SK-N-MC (cell line): ENCODE measurements at regions not wholly inside any gene's neighbourhood (a gene's known extent, or its start where the extent isn't known, plus 50 kb on each side); places are given as distances from the start of the nearest gene placed in this dataset.

Source experiments
- DNase-seq: peaks from one replicate; pipeline ENCODE4 v3.0.0-alpha.2; 2011; ENCODE audit warnings: low read depth, low spot score
- H3K27ac ChIP-seq: fragments of 200-600 bp; sonication (generic); 2 replicates; pipeline ENCODE4 v1.5.1; 2016; ENCODE audit warnings: mixed run types
- H3K36me3 ChIP-seq: fragments of 200-600 bp; sonication (generic); 2 replicates; pipeline ENCODE4 v1.6.1; 2017; ENCODE audit warnings: antibody characterized with exemption, low read length, mixed read lengths; ENCODE audit not compliant: insufficient read depth
- H3K4me3 ChIP-seq: fragments of 200-600 bp; sonication (generic); 2 replicates; pipeline ENCODE4 v1.5.1; 2016
- H3K9ac ChIP-seq: fragments of 200-600 bp; sonication (generic); 2 replicates; pipeline ENCODE4 v1.8.0; 2017; ENCODE audit warnings: mixed run types, mixed read lengths; ENCODE audit not compliant: insufficient read length
- H3K9me3 ChIP-seq: fragments of 200-600 bp; sonication (generic); 2 replicates; pipeline ENCODE4 v1.6.1; 2017; ENCODE audit warnings: low read depth, mild to moderate bottlenecking, antibody characterized with exemption, low read length, moderate library complexity, mixed read lengths
- EZH2 ChIP-seq: fragments of 200-600 bp; sonication (generic); IDR thresholded peaks from one replicate; pipeline ENCODE4 v1.6.1; 2017; ENCODE audit warnings: antibody characterized with exemption
- FOXP2 ChIP-seq: optimal IDR thresholded peaks from 2 replicates; pipeline ENCODE3; 2011; ENCODE audit warnings: mild to moderate bottlenecking, moderate library complexity; ENCODE audit not compliant: insufficient read depth; ENCODE audit errors: extremely low read length, control extremely low read depth
- POLR2AphosphoS5 ChIP-seq: IDR thresholded peaks from 2 replicates; pipeline ENCODE4 v1.6.1; 2012; ENCODE audit warnings: mild to moderate bottlenecking, low read depth, low read length, borderline replicate concordance

DNA sequence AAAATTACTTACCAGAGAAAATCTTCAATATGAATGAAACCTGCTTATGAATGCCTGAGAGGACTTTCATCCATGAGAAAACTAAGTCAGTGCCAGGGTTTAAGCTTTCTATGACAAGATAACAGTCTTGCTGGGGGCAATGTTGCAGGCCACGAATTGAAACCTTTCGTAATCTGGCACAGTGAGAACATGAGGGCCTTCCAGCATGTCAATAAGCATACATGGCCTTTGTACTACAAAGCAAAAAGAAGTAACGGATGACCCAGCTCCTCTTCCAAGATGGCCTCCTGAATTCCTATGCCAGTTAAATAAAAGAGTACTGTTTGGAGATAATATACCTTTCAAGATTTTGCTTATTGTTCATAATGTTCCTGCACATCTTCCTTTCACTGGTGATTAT, 270.6 kb upstream of the PHF14 start:
- TF ChIP-seq EZH2 (no peak), POLR2AphosphoS5 (no peak), FOXP2 (no peak)
- Histone ChIP-seq H3K9me3 (no peaks in the 10 kb centered on the region), H3K4me3 (no peak overlapping the region), H3K9ac (no peak overlapping the region), H3K27ac (no peak overlapping the region), H3K36me3 (no peaks in the 10 kb centered on the region)
- DNase-seq = no peak

DNA sequence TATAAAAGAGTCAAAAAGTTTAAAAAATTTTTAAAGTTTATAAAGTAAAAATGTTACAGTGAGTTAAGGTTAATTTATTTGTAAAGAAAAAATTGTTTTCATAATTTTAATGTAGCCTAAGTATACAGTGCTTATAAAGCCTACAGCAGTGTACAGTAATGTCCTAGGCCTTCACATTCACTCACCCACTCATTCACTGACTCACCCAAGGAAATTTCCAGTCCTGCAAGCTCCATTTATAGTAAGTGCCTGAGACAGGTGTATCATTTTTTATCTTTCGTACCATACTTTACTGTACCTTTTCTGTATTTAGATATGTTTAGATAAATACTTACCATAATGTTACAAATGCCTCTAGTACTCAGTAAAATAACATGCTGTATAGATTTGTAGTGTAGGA, 269.7 kb upstream of the PHF14 start:
- no peak overlapping the region for H3K4me3 ChIP-seq
- H3K36me3 ChIP-seq = no peaks in the 10 kb centered on the region
- no peaks in the 10 kb centered on the region for H3K9me3 ChIP-seq
- H3K9ac ChIP-seq = no peak overlapping the region
- no peak overlapping the region for H3K27ac ChIP-seq
- TF ChIP-seq POLR2AphosphoS5 (no peak), FOXP2 (no peak), EZH2 (no peak)
- no peak for DNase-seq

DNA sequence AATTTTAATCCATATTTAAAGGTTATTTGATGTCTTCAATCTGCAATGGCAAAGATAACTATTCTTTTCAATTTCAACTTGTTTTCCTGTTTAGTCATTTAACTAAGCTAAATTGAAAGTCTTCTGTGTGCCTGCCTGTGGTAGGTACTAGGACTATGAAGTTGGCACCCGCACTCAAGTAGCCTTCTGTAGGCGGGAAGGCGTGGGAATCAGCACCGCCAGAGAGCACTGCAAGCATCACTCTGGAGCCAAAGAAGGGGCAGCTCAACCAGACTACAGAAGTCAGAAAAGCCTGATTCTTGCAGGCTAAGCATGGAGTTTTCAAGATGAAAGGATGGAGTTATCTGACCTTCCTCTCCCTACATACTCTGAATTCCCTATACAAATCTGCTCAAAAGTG, 269.0 kb upstream of the PHF14 start:
- H3K9ac ChIP-seq = no peak overlapping the region
- H3K27ac ChIP-seq = no peak overlapping the region
- H3K4me3 ChIP-seq = no peak overlapping the region
- DNase-seq = no peak
- TF ChIP-seq POLR2AphosphoS5 = no peak
- H3K9me3 ChIP-seq = no peaks in the 10 kb centered on the region
- no peaks in the 10 kb centered on the region for H3K36me3 ChIP-seq

DNA sequence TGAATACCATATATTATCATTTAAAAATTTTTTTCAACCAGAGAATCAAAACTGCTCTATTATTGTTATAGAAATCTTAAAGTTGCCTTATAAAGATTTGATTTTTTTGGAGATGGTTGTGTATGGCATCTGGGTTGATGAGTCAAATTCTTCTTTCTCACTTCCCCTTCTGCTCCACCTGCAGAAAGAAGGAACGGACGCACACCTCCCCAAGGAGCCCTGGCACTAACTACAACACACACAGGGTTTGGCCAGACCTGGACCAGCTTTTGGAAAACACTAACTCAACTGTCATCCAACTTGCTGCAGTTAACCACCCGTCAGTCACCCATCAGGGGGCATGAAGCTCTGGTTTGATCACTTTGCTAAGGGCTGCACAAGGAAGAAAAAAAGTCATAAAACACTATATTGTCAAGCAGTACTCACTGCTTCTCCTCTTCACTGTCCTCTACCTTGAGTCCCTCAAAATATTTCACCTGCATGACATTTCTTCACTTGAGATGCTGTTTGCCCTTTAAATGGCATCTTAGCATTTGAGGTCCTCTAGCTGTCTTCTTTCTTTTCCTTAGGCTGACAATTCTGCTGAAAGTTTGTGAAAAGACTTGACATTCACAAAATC, 266.7 kb upstream of the PHF14 start:
- H3K9ac ChIP-seq = no peak overlapping the region
- TF ChIP-seq EZH2 (no peak), FOXP2 (no peak), POLR2AphosphoS5 (no peak)
- H3K36me3 ChIP-seq = no peaks in the 10 kb centered on the region
- no peaks in the 10 kb centered on the region for H3K9me3 ChIP-seq
- DNase-seq = no peak
- no peak overlapping the region for H3K4me3 ChIP-seq
- no peak overlapping the region for H3K27ac ChIP-seq

DNA sequence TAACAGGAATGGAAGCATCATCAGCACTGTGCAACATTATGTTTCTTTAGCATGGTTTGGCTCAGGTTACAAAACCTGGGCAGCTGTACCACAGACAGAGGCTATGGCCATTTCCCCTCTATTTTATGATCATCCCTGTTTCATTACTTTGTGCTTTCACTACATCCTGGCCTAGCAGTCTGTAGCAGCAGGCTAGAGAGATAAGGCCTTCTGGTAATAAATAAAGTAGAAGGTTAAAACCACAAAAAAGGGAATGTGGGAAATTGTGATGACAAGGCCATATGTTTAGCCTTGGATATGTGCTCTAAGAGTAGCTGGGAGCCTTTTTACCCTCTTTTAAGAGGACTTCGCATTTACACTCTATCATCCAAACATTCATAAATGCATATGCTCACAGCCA, 266.2 kb upstream of the PHF14 start:
- no peak overlapping the region for H3K9ac ChIP-seq
- H3K4me3 ChIP-seq = no peak overlapping the region
- H3K9me3 ChIP-seq = no peaks in the 10 kb centered on the region
- no peaks in the 10 kb centered on the region for H3K36me3 ChIP-seq
- no peak for TF ChIP-seq POLR2AphosphoS5
- no peak for TF ChIP-seq FOXP2
- no peak for TF ChIP-seq EZH2
- no peak for DNase-seq
- no peak overlapping the region for H3K27ac ChIP-seq

DNA sequence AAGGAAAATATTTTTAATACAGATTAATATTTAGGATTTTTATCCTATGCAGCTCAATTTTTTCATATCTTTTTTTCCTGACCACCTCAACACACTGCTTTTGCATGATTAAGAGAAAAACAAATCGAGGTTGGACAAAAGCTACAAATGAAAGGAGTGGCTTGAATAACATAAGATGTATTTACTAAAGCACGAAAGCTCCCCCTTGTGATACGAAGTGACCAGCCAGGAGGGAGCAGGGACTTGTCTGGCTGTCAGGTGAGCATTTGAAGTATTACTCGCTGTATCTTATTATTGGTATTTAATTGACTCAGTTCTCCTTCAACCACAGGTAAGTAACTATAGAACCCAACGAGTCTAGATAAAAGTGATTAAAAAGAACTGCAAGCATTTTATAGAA, 265.2 kb upstream of the PHF14 start:
- no peak overlapping the region for H3K9ac ChIP-seq
- TF ChIP-seq POLR2AphosphoS5 (no peak), FOXP2 (no peak)
- no peak overlapping the region for H3K27ac ChIP-seq
- no peaks in the 10 kb centered on the region for H3K9me3 ChIP-seq
- H3K36me3 ChIP-seq = no peaks in the 10 kb centered on the region
- no peak overlapping the region for H3K4me3 ChIP-seq
- DNase-seq = no peak

DNA sequence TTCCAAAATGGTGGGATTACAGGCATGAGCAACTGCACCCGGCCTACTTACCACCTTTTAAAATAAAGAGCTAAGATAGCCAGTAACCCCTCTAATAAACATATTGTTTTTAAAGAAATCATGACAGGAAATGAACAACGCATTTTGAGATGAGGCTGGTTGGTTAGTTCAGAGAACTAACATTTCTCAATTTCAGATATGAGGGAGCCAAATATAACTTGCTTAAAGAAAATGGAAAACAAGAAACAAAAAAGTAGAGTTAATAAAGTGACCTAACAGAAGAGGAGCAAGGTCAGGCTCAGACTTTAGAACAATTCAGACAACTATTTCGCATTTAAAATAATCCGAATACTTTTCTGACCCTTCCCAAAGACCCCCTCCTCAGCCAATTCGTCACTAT, 254.9 kb upstream of the PHF14 start:
- Histone ChIP-seq H3K9me3 (no peaks in the 10 kb centered on the region), H3K27ac (no peak overlapping the region), H3K4me3 (no peak overlapping the region), H3K36me3 (no peaks in the 10 kb centered on the region), H3K9ac (no peak overlapping the region)
- TF ChIP-seq EZH2 (no peak), FOXP2 (no peak), POLR2AphosphoS5 (no peak)
- DNase-seq = no peak

DNA sequence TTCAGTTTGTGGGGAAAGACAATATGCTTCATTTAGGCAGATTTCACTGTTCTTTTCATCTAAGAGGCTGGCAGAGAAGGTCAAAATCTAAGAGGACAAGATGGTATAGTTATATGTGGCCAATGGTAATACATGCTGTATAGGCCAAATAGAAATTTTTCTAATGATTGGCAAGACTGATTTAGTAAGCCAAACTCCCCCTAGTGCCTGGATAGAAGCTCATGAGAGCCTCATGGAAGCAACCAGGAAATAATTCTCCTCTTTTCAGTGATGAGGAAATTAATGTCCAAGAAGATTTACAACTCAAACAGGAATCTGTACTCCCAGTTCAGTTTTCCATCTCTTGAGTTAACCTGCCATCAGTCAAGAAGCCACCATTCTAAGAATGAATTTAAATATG, 253.6 kb upstream of the PHF14 start:
- TF ChIP-seq POLR2AphosphoS5 = no peak
- TF ChIP-seq EZH2 = no peak
- no peak for TF ChIP-seq FOXP2
- Histone ChIP-seq H3K27ac (no peak overlapping the region), H3K9ac (no peak overlapping the region), H3K9me3 (no peaks in the 10 kb centered on the region), H3K36me3 (no peaks in the 10 kb centered on the region), H3K4me3 (no peak overlapping the region)
- DNase-seq = no peak

DNA sequence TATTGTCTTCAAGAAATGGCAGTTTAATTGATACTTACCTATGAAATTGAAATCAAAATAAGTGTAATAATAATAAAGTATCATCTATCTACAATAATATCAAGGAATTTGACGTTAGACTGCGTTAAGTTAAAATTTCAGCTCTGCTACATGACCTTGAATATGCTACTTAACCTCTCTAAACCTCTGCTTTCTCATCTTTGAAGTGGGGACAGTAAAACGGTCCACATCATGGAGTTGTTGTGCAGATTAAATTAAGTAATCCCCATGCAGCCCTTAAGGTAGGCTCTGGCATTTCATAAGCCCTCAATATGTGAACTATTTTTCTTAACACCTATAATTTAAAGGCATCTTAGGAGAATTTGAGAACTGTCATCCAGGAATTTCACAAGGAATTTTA, 252.4 kb upstream of the PHF14 start:
- H3K9me3 ChIP-seq = no peaks in the 10 kb centered on the region
- no peak for DNase-seq
- H3K27ac ChIP-seq = no peak overlapping the region
- H3K9ac ChIP-seq = no peak overlapping the region
- TF ChIP-seq FOXP2 (no peak), POLR2AphosphoS5 (no peak), EZH2 (no peak)
- H3K36me3 ChIP-seq = no peaks in the 10 kb centered on the region
- no peak overlapping the region for H3K4me3 ChIP-seq

DNA sequence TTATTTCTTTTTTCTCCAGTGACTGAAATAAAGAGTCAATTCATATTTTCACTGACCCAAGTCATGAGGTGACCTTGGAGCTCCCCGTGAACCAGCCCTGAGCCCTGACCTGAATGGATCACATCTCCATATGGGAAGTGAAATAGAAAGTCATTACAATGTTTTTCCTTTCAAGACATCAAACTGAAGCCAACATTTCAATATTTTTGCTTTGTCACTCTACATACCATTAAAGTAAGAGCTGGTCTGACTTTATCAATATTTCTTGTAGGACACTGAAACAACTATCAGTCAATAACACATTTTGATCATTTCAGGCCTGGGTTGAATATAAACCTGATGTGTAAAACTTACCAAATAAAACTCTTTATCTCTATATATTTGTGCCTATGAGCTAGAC, 249.8 kb upstream of the PHF14 start:
- Histone ChIP-seq H3K36me3 (no peaks in the 10 kb centered on the region), H3K9ac (no peak overlapping the region), H3K9me3 (no peaks in the 10 kb centered on the region), H3K27ac (no peak overlapping the region), H3K4me3 (no peak overlapping the region)
- no peak for DNase-seq
- TF ChIP-seq EZH2 (no peak), POLR2AphosphoS5 (no peak), FOXP2 (no peak)
